H1 (cell line): ENCODE measurements at regions not wholly inside any gene's neighbourhood (a gene's known extent, or its start where the extent isn't known, plus 50 kb on each side); places are given as distances from the start of the nearest gene placed in this dataset.

Experiments
- RNF2 ChIP-seq: fragments of 200-900, 300-1000 bp; sonication (generic); IDR thresholded peaks from 2 replicates; pipeline ENCODE4 v1.7.1; 2016; ENCODE audit warnings: borderline replicate concordance, low read depth, mild to moderate bottlenecking, antibody characterized with exemption, low read length; ENCODE audit not compliant: poor library complexity, severe bottlenecking; ENCODE audit errors: missing control alignments

DNA sequence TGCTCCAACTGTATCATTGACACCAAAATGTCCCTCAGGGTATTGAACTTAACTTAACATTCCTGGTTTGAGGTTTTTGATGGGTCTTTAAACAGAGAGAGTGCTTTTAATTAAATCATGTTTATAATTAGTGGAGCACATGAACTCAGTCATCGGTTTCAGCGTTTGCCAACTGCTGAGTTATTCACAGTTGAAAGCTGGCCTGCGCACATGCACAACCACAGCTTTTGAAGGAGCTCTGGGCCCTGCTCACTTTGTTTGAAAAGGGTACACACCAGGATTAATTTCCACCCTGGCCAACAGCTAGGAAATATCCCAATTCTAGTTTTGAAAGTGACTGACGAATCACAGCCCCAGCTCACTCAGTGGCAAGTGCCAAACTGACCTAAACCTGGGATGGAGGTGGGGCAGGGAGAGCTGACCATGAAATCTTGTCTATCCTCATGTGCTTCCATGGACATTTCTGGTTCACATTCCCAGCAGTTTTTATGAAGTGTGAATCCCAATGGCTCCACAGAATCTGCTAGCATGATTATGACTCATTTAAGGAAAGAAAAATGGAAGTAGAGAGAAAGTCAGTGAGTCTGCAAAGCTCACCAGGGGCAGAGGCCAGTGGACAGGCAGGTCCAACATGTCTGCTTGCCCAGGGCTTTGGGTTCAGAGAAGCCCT, 247.8 kb downstream of the FNDC1 start (continued):
- TF ChIP-seq RNF2: no peak
